Lower leg skin (tissue), 3 donors: ENCODE measurements at regions not wholly inside any gene's neighbourhood (a gene's known extent, or its start where the extent isn't known, plus 50 kb on each side); places are given as distances from the start of the nearest gene placed in this dataset.

ENCODE experiments used
- POLR2A ChIP-seq, 2 donors: fragments of 450-650 bp; IDR thresholded peaks; one replicate each; pipeline ENCODE4 v1.6.1; 2016 to 2017; ENCODE audit warnings: antibody characterized with exemption in 2 of 2, mild to moderate bottlenecking in 1 of 2, moderate library complexity in 1 of 2
- TF ChIP-seq, protein P1 (sequence below), 3 donors: fragments of 450-650 bp; IDR thresholded peaks; one replicate each; pipeline ENCODE4 v1.5.1; 2016; ENCODE audit warnings: antibody characterized with exemption in 3 of 3, mild to moderate bottlenecking in 3 of 3, moderate library complexity in 2 of 3

DNA sequence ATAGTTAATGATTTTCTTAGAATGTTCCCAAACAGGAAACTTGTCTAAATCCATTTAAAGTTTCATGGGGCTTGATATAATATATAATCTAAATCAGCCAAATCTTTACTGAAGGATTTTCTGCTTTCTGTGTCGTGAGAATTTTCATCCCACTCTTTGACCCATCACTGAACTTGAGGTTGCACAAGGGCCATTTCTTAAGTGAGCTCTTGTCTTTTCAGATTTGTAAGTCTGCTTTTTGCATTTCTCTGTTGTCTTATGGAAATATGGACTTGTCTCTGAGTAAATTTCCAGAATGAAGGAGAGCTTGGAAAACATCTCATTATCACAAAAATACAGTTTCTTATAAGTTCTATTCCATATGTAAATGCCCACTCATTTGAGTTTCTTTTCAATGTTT lies 149.2 kb upstream of the ARRDC3 start:
- TF ChIP-seq, protein P1, sequence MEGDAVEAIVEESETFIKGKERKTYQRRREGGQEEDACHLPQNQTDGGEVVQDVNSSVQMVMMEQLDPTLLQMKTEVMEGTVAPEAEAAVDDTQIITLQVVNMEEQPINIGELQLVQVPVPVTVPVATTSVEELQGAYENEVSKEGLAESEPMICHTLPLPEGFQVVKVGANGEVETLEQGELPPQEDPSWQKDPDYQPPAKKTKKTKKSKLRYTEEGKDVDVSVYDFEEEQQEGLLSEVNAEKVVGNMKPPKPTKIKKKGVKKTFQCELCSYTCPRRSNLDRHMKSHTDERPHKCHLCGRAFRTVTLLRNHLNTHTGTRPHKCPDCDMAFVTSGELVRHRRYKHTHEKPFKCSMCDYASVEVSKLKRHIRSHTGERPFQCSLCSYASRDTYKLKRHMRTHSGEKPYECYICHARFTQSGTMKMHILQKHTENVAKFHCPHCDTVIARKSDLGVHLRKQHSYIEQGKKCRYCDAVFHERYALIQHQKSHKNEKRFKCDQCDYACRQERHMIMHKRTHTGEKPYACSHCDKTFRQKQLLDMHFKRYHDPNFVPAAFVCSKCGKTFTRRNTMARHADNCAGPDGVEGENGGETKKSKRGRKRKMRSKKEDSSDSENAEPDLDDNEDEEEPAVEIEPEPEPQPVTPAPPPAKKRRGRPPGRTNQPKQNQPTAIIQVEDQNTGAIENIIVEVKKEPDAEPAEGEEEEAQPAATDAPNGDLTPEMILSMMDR (IDR thresholded peaks at IDR 0.05): no peak
- no peak for TF ChIP-seq POLR2A (IDR thresholded peaks at IDR 0.05)
